SK-N-SH treated with all-trans-retinoic acid at 6 μM for 48 hours (cell line): ENCODE measurements at regions not wholly inside any gene's neighbourhood (a gene's known extent, or its start where the extent isn't known, plus 50 kb on each side); places are given as distances from the start of the nearest gene placed in this dataset.

Source experiments
- ATAC-seq: fragments of 200-7000 bp; cut with Tn5 transposase; 3 replicates; pipeline ENCODE4 v1.9.1; 2020; ENCODE audit warnings: mild to moderate bottlenecking, moderate library complexity
- BACH2 ChIP-seq: fragments of 250-450 bp; sonication (Bioruptor Pico); IDR thresholded peaks from 2 replicates; pipeline ENCODE4 v1.9.0; 2021; ENCODE audit warnings: mild to moderate bottlenecking, borderline replicate concordance
- CSDC2 ChIP-seq: fragments of 250-450 bp; sonication (Bioruptor Pico); IDR thresholded peaks from 2 replicates; pipeline ENCODE4 v1.5.0; 2020; ENCODE audit warnings: mild to moderate bottlenecking, moderate library complexity
- ESRRG ChIP-seq: fragments of 250-450 bp; sonication (Bioruptor Pico); IDR thresholded peaks from 2 replicates; pipeline ENCODE4 v1.6.1; 2021; ENCODE audit warnings: mild to moderate bottlenecking
- GLIS3 ChIP-seq: fragments of 250-450 bp; sonication (Bioruptor Pico); IDR thresholded peaks from 2 replicates; pipeline ENCODE4 v1.5.0; 2020; ENCODE audit warnings: mild to moderate bottlenecking, moderate library complexity
- OSR1 ChIP-seq: fragments of 250-450 bp; sonication (Bioruptor Pico); IDR thresholded peaks from 2 replicates; pipeline ENCODE4 v1.8.0; 2022; ENCODE audit warnings: moderate library complexity, mild to moderate bottlenecking, inconsistent platforms
- PPARA ChIP-seq: fragments of 250-450 bp; sonication (Bioruptor Pico); IDR thresholded peaks from 2 replicates; pipeline ENCODE4 v1.5.0; 2020; ENCODE audit warnings: mild to moderate bottlenecking, borderline replicate concordance
- RARB ChIP-seq: fragments of 250-450 bp; sonication (Bioruptor Pico); IDR thresholded peaks from 2 replicates; pipeline ENCODE4 v1.8.0; 2021; ENCODE audit warnings: mild to moderate bottlenecking, moderate library complexity
- SNAI2 ChIP-seq: fragments of 250-450 bp; sonication (Bioruptor Pico); IDR thresholded peaks from 2 replicates; pipeline ENCODE4 v1.5.0; 2020; ENCODE audit warnings: mild to moderate bottlenecking, moderate library complexity
- TCF4 ChIP-seq: fragments of 250-450 bp; sonication (Bioruptor Pico); IDR thresholded peaks from 2 replicates; pipeline ENCODE4 v1.8.0; 2021; ENCODE audit warnings: mild to moderate bottlenecking, moderate library complexity, borderline replicate concordance
- TOX ChIP-seq: fragments of 250-450 bp; sonication (Bioruptor Pico); IDR thresholded peaks from 2 replicates; pipeline ENCODE4 v1.8.0; 2021; ENCODE audit warnings: mild to moderate bottlenecking, moderate library complexity, borderline replicate concordance
- ZC3H10 ChIP-seq: fragments of 250-450 bp; sonication (Bioruptor Pico); IDR thresholded peaks from 2 replicates; pipeline ENCODE4 v1.5.1; 2021; ENCODE audit warnings: mild to moderate bottlenecking, moderate library complexity
- ZFP3 ChIP-seq: fragments of 250-450 bp; sonication (Bioruptor Pico); IDR thresholded peaks from 2 replicates; pipeline ENCODE4 v1.5.0; 2020; ENCODE audit warnings: mild to moderate bottlenecking, moderate library complexity
- ZFP30 ChIP-seq: fragments of 450-650 bp; formaldehyde crosslinking; IDR thresholded peaks from 2 replicates; pipeline ENCODE4 v1.5.0; 2022; ENCODE audit warnings: mild to moderate bottlenecking, moderate library complexity
- ZNF565 ChIP-seq: fragments of 450-650 bp; formaldehyde crosslinking; conservative IDR thresholded peaks from 2 replicates; pipeline ENCODE4 v1.5.0; 2020; ENCODE audit warnings: low read depth, mild to moderate bottlenecking, moderate library complexity
- ZNF70 ChIP-seq: fragments of 450-650 bp; formaldehyde crosslinking; IDR thresholded peaks from 2 replicates; pipeline ENCODE4 v1.5.0; 2020; ENCODE audit warnings: mild to moderate bottlenecking, moderate library complexity
- TF ChIP-seq, protein P1 (sequence below): fragments of 250-450 bp; sonication (Bioruptor Pico); IDR thresholded peaks from 2 replicates; pipeline ENCODE4 v1.8.0; 2020; ENCODE audit warnings: mild to moderate bottlenecking, moderate library complexity, borderline replicate concordance
- TF ChIP-seq, protein P2 (sequence below): fragments of 250-450 bp; sonication (Bioruptor Pico); IDR thresholded peaks from 2 replicates; pipeline ENCODE4 v1.5.0; 2020; ENCODE audit warnings: mild to moderate bottlenecking, moderate library complexity
- TF ChIP-seq, protein P3 (sequence below): fragments of 250-450 bp; sonication (Bioruptor Pico); IDR thresholded peaks from 2 replicates; pipeline ENCODE4 v1.8.0; 2021; ENCODE audit warnings: low read depth, mild to moderate bottlenecking, moderate library complexity, borderline replicate concordance
- TF ChIP-seq, protein P4 (sequence below): fragments of 250-450 bp; sonication (Bioruptor Pico); IDR thresholded peaks from 2 replicates; pipeline ENCODE4 v1.5.1; 2021; ENCODE audit warnings: mild to moderate bottlenecking, moderate library complexity
- TF ChIP-seq, protein P5 (sequence below): fragments of 250-450 bp; sonication (Bioruptor Pico); IDR thresholded peaks from 2 replicates; pipeline ENCODE4 v1.5.1; 2020; ENCODE audit warnings: low read depth, mild to moderate bottlenecking, moderate library complexity

DNA sequence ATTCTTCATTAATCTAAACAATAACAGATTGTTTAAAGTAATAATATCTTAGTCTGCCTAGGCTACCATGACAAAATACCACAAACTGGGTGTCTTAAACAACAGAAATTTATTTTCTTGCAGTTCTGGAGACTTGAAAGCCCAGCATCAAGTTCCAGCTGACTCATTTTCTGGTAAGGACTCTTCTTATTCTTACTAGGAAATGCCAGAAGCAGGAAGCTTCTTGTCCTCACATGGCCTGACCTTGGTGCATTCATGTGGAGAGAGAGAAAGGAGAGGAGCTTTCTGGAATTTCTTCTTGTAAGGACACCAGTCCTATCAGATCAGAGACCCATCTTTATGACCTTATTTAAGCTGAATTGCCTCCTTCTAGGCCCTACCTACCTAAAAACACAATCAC is 110.5 kb downstream of the ANKRD60 start:
- no peak for ATAC-seq
- TF ChIP-seq SNAI2 (CRISPR knock-in tag) (no peak), ZFP30 (CRISPR knock-in tag) (no peak), TCF4 (CRISPR knock-in tag) (no peak), CSDC2 (CRISPR knock-in tag) (no peak), GLIS3 (CRISPR knock-in tag) (no peak), TOX (CRISPR knock-in tag) (no peak), PPARA (no peak), ZNF70 (CRISPR knock-in tag) (no peak)
- TF ChIP-seq, protein P1, sequence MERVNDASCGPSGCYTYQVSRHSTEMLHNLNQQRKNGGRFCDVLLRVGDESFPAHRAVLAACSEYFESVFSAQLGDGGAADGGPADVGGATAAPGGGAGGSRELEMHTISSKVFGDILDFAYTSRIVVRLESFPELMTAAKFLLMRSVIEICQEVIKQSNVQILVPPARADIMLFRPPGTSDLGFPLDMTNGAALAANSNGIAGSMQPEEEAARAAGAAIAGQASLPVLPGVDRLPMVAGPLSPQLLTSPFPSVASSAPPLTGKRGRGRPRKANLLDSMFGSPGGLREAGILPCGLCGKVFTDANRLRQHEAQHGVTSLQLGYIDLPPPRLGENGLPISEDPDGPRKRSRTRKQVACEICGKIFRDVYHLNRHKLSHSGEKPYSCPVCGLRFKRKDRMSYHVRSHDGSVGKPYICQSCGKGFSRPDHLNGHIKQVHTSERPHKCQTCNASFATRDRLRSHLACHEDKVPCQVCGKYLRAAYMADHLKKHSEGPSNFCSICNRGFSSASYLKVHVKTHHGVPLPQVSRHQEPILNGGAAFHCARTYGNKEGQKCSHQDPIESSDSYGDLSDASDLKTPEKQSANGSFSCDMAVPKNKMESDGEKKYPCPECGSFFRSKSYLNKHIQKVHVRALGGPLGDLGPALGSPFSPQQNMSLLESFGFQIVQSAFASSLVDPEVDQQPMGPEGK, result no peak
- TF ChIP-seq, protein P2, sequence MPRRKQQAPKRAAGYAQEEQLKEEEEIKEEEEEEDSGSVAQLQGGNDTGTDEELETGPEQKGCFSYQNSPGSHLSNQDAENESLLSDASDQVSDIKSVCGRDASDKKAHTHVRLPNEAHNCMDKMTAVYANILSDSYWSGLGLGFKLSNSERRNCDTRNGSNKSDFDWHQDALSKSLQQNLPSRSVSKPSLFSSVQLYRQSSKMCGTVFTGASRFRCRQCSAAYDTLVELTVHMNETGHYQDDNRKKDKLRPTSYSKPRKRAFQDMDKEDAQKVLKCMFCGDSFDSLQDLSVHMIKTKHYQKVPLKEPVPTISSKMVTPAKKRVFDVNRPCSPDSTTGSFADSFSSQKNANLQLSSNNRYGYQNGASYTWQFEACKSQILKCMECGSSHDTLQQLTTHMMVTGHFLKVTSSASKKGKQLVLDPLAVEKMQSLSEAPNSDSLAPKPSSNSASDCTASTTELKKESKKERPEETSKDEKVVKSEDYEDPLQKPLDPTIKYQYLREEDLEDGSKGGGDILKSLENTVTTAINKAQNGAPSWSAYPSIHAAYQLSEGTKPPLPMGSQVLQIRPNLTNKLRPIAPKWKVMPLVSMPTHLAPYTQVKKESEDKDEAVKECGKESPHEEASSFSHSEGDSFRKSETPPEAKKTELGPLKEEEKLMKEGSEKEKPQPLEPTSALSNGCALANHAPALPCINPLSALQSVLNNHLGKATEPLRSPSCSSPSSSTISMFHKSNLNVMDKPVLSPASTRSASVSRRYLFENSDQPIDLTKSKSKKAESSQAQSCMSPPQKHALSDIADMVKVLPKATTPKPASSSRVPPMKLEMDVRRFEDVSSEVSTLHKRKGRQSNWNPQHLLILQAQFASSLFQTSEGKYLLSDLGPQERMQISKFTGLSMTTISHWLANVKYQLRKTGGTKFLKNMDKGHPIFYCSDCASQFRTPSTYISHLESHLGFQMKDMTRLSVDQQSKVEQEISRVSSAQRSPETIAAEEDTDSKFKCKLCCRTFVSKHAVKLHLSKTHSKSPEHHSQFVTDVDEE (CRISPR knock-in tag), result no peak
- TF ChIP-seq, all 23 proteins: peak for 0

DNA sequence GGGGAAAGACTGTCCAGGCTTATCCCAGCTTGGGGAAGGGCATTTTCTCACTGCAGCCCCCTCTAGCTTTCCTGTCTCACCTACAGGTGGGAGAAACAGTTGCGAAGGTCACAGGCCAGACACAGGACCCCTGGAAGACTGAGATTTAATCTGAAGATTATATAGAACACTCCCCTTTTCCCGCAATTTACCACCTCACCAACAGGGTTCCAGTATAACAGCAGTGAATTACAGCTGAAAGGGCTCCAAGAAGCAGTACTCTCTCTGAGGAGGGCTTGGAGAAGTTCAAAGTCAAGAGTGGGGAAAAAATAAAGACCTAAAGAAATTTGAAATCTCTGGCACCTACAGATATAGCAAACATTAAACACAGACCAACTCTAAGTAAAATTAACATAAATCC is 111.9 kb downstream of the ANKRD60 start:
- ATAC-seq, result no peak
- TF ChIP-seq PPARA, result no peak
- TF ChIP-seq ZC3H10 (CRISPR knock-in tag), result no peak
- TF ChIP-seq, protein P3, sequence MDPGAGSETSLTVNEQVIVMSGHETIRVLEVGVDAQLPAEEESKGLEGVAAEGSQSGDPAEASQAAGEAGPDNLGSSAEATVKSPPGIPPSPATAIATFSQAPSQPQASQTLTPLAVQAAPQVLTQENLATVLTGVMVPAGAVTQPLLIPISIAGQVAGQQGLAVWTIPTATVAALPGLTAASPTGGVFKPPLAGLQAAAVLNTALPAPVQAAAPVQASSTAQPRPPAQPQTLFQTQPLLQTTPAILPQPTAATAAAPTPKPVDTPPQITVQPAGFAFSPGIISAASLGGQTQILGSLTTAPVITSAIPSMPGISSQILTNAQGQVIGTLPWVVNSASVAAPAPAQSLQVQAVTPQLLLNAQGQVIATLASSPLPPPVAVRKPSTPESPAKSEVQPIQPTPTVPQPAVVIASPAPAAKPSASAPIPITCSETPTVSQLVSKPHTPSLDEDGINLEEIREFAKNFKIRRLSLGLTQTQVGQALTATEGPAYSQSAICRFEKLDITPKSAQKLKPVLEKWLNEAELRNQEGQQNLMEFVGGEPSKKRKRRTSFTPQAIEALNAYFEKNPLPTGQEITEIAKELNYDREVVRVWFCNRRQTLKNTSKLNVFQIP (CRISPR knock-in tag), result no peak
- TF ChIP-seq ZNF565 (CRISPR knock-in tag), result no peak
- TF ChIP-seq ZFP3, result no peak
- TF ChIP-seq TCF4 (CRISPR knock-in tag), result no peak
- no peak for TF ChIP-seq SNAI2 (CRISPR knock-in tag)
- TF ChIP-seq TOX (CRISPR knock-in tag), result no peak
- TF ChIP-seq, protein P2 (CRISPR knock-in tag), result no peak
- no peak for TF ChIP-seq ZFP30 (CRISPR knock-in tag)
- no peak for TF ChIP-seq BACH2 (CRISPR knock-in tag)
- TF ChIP-seq ESRRG, result no peak
- TF ChIP-seq, protein P4, sequence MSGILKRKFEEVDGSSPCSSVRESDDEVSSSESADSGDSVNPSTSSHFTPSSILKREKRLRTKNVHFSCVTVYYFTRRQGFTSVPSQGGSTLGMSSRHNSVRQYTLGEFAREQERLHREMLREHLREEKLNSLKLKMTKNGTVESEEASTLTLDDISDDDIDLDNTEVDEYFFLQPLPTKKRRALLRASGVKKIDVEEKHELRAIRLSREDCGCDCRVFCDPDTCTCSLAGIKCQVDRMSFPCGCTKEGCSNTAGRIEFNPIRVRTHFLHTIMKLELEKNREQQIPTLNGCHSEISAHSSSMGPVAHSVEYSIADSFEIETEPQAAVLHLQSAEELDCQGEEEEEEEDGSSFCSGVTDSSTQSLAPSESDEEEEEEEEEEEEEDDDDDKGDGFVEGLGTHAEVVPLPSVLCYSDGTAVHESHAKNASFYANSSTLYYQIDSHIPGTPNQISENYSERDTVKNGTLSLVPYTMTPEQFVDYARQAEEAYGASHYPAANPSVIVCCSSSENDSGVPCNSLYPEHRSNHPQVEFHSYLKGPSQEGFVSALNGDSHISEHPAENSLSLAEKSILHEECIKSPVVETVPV (CRISPR knock-in tag), result no peak
- no peak for TF ChIP-seq OSR1
- no peak for TF ChIP-seq RARB (CRISPR knock-in tag)
- TF ChIP-seq, protein P5, sequence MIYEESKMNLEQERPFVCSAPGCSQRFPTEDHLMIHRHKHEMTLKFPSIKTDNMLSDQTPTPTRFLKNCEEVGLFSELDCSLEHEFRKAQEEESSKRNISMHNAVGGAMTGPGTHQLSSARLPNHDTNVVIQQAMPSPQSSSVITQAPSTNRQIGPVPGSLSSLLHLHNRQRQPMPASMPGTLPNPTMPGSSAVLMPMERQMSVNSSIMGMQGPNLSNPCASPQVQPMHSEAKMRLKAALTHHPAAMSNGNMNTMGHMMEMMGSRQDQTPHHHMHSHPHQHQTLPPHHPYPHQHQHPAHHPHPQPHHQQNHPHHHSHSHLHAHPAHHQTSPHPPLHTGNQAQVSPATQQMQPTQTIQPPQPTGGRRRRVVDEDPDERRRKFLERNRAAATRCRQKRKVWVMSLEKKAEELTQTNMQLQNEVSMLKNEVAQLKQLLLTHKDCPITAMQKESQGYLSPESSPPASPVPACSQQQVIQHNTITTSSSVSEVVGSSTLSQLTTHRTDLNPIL (CRISPR knock-in tag), result no peak
